RWPE2 (cell line): ENCODE measurements at regions not wholly inside any gene's neighbourhood (a gene's known extent, or its start where the extent isn't known, plus 50 kb on each side); places are given as distances from the start of the nearest gene placed in this dataset.

Experiments
- ATAC-seq: fragments of 200-7000 bp; cut with Tn5 transposase; 3 replicates; pipeline ENCODE4 v1.9.1; 2021; ENCODE audit warnings: low read depth
- DNase-seq: peaks from one replicate; pipeline ENCODE4 v3.0.0-alpha.2; 2020; ENCODE audit warnings: low spot score
- H3K27ac ChIP-seq: fragments of 450-650 bp; 2 replicates; pipeline ENCODE4 v1.5.1; 2017; ENCODE audit warnings: mild to moderate bottlenecking; ENCODE audit not compliant: poor library complexity, severe bottlenecking
- H3K27me3 ChIP-seq: fragments of 250-450 bp; sonication (Bioruptor Pico); 2 replicates; pipeline ENCODE4 v1.5.1; 2021; ENCODE audit warnings: mild to moderate bottlenecking, moderate library complexity; ENCODE audit not compliant: insufficient read depth, poor library complexity, severe bottlenecking
- H3K36me3 ChIP-seq: fragments of 250-450 bp; sonication (Bioruptor Pico); 2 replicates; pipeline ENCODE4 v1.5.1; 2020; ENCODE audit warnings: low read depth, mild to moderate bottlenecking, moderate library complexity
- H3K4me1 ChIP-seq: fragments of 250-450 bp; sonication (Bioruptor Pico); 2 replicates; pipeline ENCODE4 v1.5.1; 2021; ENCODE audit warnings: mild to moderate bottlenecking, moderate library complexity; ENCODE audit not compliant: insufficient read depth, poor library complexity, severe bottlenecking
- H3K4me3 ChIP-seq: fragments of 250-450 bp; sonication (Bioruptor Pico); 2 replicates; pipeline ENCODE4 v1.5.1; 2021; ENCODE audit warnings: mild to moderate bottlenecking, moderate library complexity; ENCODE audit not compliant: severe bottlenecking
- H3K9me3 ChIP-seq: fragments of 250-450 bp; sonication (Bioruptor Pico); 2 replicates; pipeline ENCODE4 v1.5.1; 2021; ENCODE audit warnings: mild to moderate bottlenecking, moderate library complexity; ENCODE audit not compliant: severe bottlenecking
- CTCF ChIP-seq: fragments of 450-650 bp; IDR thresholded peaks from one replicate; pipeline ENCODE4 v1.5.1; 2017; ENCODE audit warnings: mild to moderate bottlenecking, moderate library complexity; ENCODE audit not compliant: poor library complexity, severe bottlenecking

DNA sequence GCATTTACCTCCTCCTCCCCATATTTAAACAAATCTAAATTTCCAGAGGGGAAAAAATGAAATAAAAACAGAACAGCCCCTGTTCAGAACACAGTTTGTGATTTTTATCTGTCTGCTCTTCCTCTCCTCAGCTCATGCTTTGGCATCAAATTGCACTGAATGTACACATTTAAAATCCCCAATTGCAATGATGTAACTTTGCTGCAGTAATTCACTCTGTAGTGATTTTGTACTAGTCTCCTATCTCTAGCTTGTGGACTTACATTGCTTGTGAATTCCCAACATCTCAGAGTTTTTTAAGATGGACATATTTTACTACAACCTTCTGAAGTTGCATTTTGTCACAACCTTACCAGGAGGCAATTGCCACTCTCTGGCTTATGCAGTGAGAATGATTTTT lies 81.6 kb upstream of the ROBO2 start:
- Histone ChIP-seq H3K27me3 (no peaks in the 10 kb centered on the region), H3K4me3 (no peak overlapping the region), H3K4me1 (no peaks in the 10 kb centered on the region), H3K27ac (no peak overlapping the region), H3K36me3 (no peaks in the 10 kb centered on the region), H3K9me3 (no peaks in the 10 kb centered on the region)
- ATAC-seq (no peak), DNase-seq (no peak)
- no peak for TF ChIP-seq CTCF

DNA sequence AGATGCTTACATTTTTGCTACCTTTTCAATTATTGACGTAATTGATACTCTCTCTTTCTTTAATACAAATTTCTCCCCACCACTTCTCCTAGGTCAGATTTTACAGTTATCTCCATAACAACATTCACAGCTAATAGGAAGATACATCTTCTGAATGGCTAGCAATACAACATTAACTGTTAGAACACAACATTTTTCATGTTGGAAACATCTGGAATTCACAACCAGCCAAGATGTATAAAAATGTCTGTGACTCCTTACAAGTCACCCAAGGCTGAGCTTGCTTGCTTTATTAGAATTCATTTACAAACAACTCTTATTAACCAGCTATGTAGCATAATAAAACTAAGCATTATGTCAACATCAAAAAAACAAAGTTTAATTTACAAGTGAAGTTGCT lies 81.0 kb upstream of the ROBO2 start:
- no peak for TF ChIP-seq CTCF

GRCh38 chr3:76961284-76961683 lies 78.6 kb upstream of the ROBO2 start:
- ATAC-seq (no peak), DNase-seq (no peak)
- no peaks in the 10 kb centered on the region for H3K9me3 ChIP-seq
- no peak for TF ChIP-seq CTCF
- no peak overlapping the region for H3K4me3 ChIP-seq
- H3K27ac ChIP-seq = no peak overlapping the region
- no peaks in the 10 kb centered on the region for H3K27me3 ChIP-seq
- no peaks in the 10 kb centered on the region for H3K4me1 ChIP-seq
- H3K36me3 ChIP-seq = no peaks in the 10 kb centered on the region

More for the DNA sequence above, 81.0 kb upstream of the ROBO2 start:
- Histone ChIP-seq H3K4me3 (no peak overlapping the region), H3K27me3 (no peaks in the 10 kb centered on the region), H3K36me3 (no peaks in the 10 kb centered on the region), H3K9me3 (no peaks in the 10 kb centered on the region), H3K4me1 (no peaks in the 10 kb centered on the region), H3K27ac (no peak overlapping the region)
- DNase-seq (no peak), ATAC-seq (no peak)

GRCh38 chr3:76965122-76965725 lies 74.7 kb upstream of the ROBO2 start:
- no peaks in the 10 kb centered on the region for H3K4me1 ChIP-seq
- no peak for ATAC-seq
- no peak overlapping the region for H3K27ac ChIP-seq
- no peak for DNase-seq
- no peaks in the 10 kb centered on the region for H3K9me3 ChIP-seq
- TF ChIP-seq CTCF = no peak
- H3K27me3 ChIP-seq = no peaks in the 10 kb centered on the region
- H3K36me3 ChIP-seq = no peaks in the 10 kb centered on the region
- H3K4me3 ChIP-seq = no peak overlapping the region

DNA sequence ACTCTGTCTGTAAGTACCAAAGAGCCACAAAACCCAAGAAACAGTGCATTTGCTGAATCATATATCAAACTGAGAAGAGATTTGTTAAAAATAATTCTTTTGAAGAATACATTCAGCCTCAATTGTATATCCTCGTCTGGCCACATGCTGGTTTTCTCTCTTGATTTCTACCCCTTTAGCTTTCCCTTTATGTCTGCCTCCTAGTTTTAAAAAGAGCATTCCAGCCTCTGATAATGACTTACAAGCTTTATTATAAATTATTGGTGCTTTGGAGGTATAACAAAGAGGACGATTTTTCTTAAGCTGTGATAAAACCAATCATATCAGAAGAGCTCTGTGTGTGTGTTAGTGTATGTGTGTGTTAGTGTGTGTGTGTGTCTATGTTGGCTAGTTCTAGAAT lies 70.4 kb upstream of the ROBO2 start:
- Histone ChIP-seq H3K27ac (no peak overlapping the region), H3K36me3 (no peaks in the 10 kb centered on the region), H3K9me3 (no peaks in the 10 kb centered on the region), H3K4me3 (no peak overlapping the region), H3K27me3 (no peaks in the 10 kb centered on the region), H3K4me1 (no peaks in the 10 kb centered on the region)
- ATAC-seq (no peak), DNase-seq (no peak)
- TF ChIP-seq CTCF = no peak
